HFF-Myc (cell line): ENCODE measurements at regions not wholly inside any gene's neighbourhood (a gene's known extent, or its start where the extent isn't known, plus 50 kb on each side); places are given as distances from the start of the nearest gene placed in this dataset.

Experiments used
- DNase-seq: peaks from one replicate; pipeline ENCODE4 v3.0.0-alpha.2; 2011; ENCODE audit warnings: low read depth; ENCODE audit errors: extremely low read depth
- H3K4me3 ChIP-seq: replicated peaks from 2 replicates; pipeline ENCODE4 v1.5.1; 2011; ENCODE audit warnings: low read depth, mild to moderate bottlenecking, control low read depth, low read length
- TF ChIP-seq, protein P1 (sequence below): IDR thresholded peaks from 2 replicates; pipeline ENCODE4 v1.5.1; 2012; ENCODE audit warnings: mild to moderate bottlenecking, low read depth, low read length, control low read depth; ENCODE audit errors: missing control alignments

DNA sequence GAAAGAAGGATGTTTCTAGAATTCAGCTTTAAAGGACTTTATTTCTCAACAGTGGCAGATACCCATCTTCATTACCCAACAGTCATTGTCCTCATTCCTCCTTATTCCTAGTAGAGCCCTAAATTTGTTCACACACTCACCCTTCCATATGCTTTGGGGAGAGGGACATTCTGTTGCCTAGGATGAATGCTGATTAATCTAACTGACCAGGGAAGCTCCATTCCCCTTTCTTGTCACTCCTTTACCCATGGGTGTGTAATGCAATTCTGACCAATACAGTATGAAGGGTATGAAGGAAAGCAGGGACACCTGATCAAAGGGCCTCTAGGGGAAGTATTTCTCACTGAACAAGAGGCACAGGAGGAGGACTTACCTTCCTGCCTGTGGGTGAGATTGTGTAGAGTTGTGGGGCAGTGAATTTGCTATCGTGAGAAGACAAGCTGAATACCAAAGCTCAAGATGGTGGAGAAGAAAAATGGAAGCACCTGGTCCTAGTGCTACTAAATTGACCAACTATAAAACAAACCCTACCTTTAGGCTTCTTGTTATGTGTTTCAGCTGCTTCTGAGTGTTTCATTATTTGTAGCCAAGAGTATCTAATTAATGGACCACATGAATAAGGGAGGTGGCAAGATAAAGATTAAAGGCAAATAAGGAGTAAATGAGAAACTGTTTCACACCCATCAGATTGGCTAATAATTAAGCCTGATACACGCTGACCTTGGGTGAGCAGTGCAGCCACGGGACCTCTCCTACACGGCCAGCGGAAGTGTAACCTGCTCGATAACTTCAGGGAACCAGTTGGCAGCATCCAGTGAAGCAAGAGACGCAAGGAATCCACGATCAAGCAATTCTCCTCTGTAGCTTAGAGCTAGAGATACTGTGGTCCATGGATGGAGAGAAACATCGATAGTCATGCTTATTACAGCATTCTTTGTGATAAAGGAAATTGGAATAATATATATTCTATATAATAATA, 202.3 kb downstream of the MYCN start:
- H3K4me3 ChIP-seq: no peak overlapping the region
- no peak for DNase-seq
- TF ChIP-seq, protein P1, sequence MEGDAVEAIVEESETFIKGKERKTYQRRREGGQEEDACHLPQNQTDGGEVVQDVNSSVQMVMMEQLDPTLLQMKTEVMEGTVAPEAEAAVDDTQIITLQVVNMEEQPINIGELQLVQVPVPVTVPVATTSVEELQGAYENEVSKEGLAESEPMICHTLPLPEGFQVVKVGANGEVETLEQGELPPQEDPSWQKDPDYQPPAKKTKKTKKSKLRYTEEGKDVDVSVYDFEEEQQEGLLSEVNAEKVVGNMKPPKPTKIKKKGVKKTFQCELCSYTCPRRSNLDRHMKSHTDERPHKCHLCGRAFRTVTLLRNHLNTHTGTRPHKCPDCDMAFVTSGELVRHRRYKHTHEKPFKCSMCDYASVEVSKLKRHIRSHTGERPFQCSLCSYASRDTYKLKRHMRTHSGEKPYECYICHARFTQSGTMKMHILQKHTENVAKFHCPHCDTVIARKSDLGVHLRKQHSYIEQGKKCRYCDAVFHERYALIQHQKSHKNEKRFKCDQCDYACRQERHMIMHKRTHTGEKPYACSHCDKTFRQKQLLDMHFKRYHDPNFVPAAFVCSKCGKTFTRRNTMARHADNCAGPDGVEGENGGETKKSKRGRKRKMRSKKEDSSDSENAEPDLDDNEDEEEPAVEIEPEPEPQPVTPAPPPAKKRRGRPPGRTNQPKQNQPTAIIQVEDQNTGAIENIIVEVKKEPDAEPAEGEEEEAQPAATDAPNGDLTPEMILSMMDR: no peak

DNA sequence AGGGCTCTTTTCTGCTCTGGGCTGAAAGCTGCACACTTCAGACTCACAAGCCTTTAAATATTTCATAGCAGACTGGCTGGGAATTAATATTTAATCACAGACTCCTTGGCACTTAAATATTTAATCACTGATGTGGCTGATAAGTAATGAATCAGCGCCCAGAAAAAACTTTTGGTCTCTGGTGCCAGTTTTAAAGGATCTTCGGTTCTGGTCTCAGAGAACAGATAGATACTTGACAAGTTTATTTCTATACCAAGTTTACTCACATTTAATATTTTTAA, 201.2 kb downstream of the MYCN start:
- DNase-seq: no peak
- TF ChIP-seq, protein P1: no peak

DNA sequence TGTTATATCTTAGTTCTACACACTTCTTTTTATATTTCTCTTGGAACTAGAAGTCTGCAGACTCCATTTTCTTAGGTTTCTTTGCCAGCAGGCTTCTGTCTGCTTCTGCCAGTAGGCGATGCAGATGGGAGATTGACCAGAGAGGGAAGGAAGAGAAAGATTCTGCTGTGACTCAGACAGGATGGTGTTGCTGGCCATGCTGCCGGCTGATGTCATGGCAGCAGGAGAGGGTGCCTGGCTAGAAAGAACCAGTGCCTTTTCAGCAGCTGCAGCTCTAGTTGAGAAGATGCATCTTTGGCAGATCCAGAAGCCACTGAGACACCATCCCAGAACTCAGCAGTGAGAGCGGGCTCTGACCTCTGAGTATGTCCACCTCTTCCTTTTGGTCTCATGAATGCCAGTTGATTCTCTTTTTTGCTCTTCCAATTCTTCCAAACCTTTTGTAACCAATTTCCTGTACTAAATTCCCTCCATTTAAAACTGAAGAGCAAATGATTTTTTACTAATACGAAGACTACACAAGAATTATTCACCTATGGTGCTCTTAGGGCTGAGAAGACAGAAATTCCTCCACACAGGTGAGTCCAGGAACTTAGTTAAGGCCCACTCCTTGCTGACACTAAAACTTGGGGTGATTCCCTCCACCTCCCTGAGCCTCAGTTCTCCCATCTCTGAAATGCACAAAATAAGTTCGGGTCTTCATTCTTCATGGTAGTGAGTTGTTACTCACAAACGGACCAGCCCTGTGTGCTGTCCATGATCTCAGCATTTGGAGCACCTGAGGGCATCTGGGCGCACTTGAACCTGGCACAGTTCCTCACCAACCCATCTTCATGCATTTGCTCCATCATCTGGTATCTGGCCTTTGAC, 200.7 kb downstream of the MYCN start:
- no peak for DNase-seq
- TF ChIP-seq, protein P1: no peak
- H3K4me3 ChIP-seq: no peak overlapping the region

More for the DNA sequence above, 201.2 kb downstream of the MYCN start:
- H3K4me3 ChIP-seq: no peak overlapping the region

DNA sequence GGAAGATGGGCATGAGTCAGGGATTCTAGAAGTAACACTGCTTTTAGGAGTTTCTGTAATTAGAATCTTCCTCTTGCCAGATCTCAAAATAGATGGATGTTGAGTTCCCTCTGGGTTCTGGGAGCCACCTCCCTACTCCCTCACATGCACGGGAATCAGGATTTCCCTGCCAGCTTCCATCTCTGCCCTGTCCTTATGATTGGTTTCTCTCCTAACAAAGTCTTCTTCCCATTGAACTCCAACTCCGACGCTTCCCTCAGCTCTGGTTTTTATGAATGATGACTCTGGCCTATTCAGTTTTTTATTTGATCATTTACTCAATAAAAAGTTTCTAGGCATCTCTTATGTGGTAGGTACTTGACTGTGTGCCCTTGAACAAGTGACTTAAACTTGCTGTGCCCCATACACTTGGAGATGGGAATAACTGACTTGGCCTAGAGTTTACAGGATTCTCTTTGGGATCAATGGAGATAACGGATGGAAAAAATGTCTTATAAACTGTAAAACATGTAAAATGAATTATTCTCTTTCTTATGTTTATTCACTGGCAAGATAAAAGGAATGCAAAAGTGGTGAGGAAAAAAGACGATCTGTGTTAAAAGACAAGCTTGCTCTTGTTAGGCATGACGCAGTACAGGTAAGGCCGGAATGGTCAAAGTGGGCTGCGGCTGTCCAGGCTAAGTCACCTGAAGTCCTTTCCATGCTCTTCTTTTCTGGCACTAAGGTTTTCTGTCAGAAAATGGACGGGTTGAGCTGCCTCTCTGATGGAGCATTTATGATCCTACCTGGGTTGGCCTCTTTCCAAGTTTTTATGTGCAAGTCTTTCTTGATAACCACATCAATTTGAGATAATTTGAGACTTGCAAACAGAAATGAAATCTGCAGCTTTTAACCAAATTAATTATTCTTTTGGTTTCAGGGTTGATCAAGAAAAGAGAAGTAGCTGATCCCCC, 199.6 kb downstream of the MYCN start:
- no peak for DNase-seq
- TF ChIP-seq, protein P1: no peak
- no peak overlapping the region for H3K4me3 ChIP-seq

DNA sequence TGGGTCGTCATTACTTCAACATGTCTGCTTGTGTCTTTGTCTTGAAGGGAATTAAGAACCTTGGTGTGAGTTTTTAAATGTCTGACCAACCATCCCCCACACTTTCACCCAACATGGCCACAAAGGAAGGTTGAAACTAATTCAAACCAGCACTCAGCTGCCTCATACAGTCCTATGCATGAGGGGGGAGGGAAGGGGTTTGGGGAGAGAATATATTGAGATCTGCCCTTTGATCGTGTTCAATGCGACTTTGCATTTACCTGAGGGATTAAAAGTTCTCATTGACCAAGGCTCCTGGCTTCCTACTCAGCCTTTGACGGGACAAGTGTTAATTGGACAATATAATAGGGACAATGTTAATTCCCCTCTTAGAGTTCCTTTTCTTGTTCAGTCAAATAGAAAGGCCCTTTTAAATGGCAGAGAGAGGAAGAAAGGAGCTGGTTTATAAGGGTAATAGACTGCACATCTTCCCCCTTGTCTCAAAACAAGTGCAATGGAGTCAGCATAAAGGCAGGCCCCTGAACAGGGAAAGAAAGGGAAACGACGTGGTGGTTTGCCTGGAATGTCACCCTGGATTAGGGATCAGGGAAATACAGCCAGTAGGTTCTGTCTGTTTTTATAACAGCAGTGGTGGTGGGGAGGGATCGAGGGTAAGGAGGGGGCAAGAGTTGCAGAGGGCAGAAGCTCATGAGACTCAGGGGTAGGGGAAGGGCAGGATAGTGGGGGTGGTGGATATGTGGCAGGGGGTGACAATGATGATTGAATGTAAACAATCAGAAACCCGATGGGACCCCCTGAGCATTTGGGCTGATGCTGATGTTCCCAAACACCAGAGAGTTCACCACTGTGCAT, 198.7 kb downstream of the MYCN start:
- H3K4me3 ChIP-seq: no peak overlapping the region
- no peak for DNase-seq
- TF ChIP-seq, protein P1: no peak
